HG03196 (cell line): ENCODE measurements at regions not wholly inside any gene's neighbourhood (a gene's known extent, or its start where the extent isn't known, plus 50 kb on each side); places are given as distances from the start of the nearest gene placed in this dataset.

Experiments
- ATAC-seq: cut with Tn5 transposase; IDR thresholded peaks from one replicate; pipeline ENCODE4 v1.9.1; 2021; ENCODE audit not compliant: unreplicated experiment

- ATAC-seq = no peak
Observed at GRCh38 chr11:110892741-110893285, 180.6 kb upstream of the ARHGAP20 start.

GRCh38 chr11:110891411-110891810 is 179.2 kb upstream of the ARHGAP20 start:
- no peak for ATAC-seq

GRCh38 chr11:110890995-110891394 is 178.8 kb upstream of the ARHGAP20 start:
- ATAC-seq = no peak

DNA sequence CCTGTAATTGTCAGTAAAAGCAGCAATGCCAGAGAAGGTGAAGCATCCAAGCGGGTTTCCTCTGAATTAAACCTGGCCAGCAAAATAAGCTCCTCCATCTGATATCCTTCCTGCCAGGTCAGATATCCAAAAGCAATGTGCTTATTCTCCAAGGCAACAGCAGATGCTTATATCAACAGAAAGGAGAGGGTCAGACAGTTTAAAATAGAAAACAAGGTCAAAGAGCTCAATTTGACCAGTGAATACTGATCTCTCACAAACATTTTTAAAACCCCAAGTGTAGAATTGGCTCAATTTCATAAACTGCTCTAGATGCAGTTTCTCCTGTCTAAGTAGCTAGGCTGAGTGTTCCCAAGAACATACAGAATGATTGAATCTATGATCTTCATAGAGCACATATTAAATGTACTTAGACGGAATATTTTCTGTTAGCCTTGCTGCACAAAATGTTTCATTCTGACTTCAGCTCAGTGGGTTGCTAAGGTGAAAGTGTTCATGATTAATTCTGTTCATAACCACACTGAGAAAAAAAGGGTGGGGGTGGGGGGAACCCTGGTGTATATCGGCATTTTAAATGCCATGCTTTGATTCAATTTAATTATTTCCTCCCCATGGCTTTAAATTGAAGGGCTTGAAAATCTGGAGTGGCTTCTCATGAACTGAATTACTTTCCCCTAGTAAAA is 174.2 kb upstream of the ARHGAP20 start:
- ATAC-seq = no peak

GRCh38 chr11:110883256-110883655 is 171.0 kb upstream of the ARHGAP20 start:
- ATAC-seq = no peak

GRCh38 chr11:110878513-110878912 is 166.3 kb upstream of the ARHGAP20 start:
- no peak for ATAC-seq

- ATAC-seq = no peak
Observed at GRCh38 chr11:110874437-110875030, 162.3 kb upstream of the ARHGAP20 start.

- no peak for ATAC-seq
Observed at GRCh38 chr11:110873975-110874374, 161.7 kb upstream of the ARHGAP20 start.

- no peak for ATAC-seq
Observed at GRCh38 chr11:110870816-110871522, 158.7 kb upstream of the ARHGAP20 start.

DNA sequence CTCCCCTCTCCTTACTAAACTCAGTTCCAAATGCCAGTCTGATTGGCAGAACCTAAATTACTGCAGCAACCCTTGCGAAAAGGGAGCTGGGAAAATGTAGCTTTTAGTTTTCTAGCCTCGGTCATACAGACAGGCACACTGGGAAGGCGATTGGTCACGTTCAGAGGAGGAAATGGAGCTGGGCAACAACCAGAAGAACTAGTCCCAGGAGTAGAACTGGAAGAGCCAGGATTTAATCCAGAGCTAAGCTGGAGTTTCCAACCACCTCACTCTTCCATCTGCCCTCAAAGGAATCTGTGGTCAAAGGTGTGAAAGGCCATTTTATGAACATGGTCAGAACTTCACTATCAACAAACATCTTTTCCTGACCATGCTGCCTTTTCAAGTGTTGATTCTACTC is 155.7 kb upstream of the ARHGAP20 start:
- ATAC-seq = no peak

DNA sequence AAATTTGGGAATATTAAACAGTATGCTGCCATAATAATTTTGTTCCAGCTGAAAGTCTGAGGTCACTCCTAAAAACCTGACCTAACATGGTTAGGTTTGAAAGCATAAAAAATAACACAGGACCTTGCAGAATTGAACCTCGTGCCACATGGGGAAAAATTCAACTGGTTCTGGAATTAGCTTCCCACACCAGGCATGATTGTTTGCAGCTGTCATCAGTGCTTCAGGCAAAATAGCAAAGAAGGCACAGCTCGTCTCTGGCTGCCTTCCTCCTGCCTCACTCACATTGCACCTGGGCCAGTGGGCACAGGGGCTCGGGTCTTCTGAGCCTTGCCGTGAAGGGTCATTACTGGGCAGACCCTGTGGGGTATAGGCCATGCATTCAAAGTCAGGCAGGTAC is 153.8 kb upstream of the ARHGAP20 start:
- ATAC-seq = no peak

DNA sequence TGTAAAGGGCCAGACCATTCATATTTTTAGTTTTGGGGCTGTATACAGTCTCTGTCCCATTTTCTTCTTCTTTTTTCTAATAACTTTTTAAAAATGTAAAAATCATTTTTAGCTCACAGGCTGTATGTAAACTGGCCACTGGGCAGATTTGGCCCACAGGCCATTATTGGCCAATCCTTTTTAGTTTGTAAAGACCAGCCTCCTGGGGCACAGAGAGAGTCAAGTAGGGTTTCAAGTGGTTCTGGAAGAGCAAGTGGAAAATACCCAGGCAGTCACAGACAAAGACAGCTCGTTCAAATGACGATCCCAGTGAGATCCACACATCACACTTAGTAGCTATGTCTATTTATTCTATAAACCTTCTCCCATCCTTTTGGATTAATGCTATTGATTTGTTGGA is 150.2 kb upstream of the ARHGAP20 start:
- ATAC-seq = no peak

DNA sequence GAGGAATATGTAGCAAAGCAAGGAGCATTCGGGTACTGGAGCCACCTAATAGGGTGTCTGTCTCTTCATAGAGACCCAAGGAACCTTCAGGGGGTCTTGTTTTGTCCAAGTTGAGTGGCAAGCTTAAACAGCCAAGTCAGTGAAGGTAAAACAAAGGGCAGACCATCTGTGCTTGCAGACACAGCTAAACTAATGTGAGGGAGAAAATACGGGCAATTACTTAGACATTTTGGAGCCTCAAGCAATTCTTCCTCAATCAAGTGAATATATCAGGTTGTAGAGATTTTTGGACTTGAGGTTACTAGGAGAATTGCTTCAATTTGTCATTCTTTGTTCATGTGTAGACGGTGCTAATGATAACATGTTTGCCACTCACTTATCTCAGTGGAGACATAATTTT is 148.2 kb upstream of the ARHGAP20 start:
- no peak for ATAC-seq

DNA sequence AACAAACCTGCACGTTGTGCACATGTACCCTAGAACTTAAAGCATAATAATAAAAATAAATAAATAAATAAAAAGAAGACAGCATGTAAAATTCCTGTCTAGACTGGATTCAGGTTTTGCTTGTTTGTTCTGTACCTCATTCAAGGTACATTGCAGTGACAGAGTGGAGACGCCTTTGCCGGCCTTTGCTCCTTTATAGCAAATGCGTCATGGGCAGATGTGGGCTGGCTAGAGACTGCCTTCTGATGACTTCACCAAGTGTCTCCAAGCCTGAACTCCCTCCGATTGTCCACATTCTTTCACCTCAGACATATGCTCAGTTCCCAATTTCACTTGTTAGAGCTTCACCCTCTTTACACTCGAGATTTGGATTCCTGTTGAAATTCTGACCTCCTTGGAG is 147.8 kb upstream of the ARHGAP20 start:
- no peak for ATAC-seq

DNA sequence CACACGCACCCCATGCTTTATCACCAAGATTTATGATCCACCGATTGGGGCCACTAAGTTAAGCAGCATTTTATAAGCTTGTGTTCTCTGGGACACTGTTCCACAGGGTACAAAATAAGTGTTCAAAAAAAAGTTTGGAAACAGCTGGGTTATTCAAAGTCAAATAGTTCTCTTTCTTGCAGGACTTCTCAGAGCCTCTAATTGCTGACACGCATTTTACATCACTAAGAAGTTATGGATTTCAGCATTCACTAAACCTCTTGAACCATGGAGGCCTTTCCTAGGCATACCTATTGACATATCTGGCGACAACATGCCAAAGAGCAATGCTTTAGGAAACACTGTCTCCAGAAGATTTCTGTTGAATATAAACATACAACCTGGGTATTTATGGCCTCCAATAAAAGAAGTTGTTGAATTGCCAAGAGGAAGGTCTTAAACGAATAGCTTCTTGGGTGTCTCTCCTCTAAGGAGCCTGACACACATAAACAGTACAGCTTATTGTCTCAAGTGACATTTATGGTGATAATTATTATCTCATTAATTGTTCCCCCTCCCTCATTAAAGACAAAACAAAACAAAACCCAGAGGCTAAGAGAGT is 147.1 kb upstream of the ARHGAP20 start:
- ATAC-seq = no peak

DNA sequence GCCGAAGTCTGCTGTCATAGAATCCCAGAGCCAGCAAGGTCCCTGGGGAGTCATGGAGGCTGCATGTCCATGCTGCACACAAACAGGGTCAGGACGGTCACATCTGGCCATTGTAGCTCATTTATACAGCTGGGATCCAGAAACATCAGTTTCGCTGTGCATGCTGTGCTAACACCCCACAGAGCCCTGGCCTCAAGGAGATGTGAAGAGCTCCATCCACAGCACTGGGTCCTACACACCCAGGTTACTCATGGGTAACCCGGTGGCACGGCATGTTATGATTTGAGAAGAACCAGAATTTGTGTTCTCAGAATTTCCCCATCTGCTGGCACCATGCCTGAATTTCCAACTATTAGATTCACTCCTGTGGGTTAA is 146.3 kb upstream of the ARHGAP20 start:
- peak; percentile 66 for ATAC-seq

GRCh38 chr11:110857892-110858546 is 145.8 kb upstream of the ARHGAP20 start:
- no peak for ATAC-seq

- no peak for ATAC-seq
Observed at GRCh38 chr11:110856996-110857812, 145.0 kb upstream of the ARHGAP20 start.

- ATAC-seq = no peak
Observed at GRCh38 chr11:110856340-110856739, 144.1 kb upstream of the ARHGAP20 start.

DNA sequence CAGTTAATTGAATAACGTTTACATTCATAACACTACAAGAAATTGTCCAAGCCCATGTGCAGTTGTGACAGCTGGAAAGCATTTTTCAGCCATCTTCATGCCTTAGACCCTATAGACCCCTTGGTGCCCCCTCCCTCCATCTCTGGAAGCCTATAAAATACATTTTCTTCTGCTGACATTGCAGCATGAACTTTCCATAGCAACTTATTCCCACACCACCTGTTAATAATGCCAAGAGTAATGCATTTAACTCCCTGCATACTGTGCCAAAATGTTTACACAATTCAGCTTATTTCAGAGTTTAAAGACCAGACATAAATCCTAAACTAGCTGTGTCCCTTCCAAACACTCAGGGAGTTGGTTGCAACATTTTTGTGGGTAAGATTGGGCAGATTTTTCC is 143.0 kb upstream of the ARHGAP20 start:
- ATAC-seq = no peak
